Stimulated activated CD8-positive, alpha-beta memory T cell treated with anti-CD3 and anti-CD28 coated beads, Interleukin-15, amount 100 ng/mL, for 4 hours (primary cell): ENCODE measurements at regions not wholly inside any gene's neighbourhood (a gene's known extent, or its start where the extent isn't known, plus 50 kb on each side); places are given as distances from the start of the nearest gene placed in this dataset.
"Not testable (repeated sequence)": the region's sequence is repeated elsewhere in the genome, so short reads cannot be mapped to it uniquely, and the experiment has no call there.

Source experiments
- DNase-seq, 2 donors: peaks; one replicate each; pipeline ENCODE4 v3.0.0-alpha.2; 2020; ENCODE audit warnings: low read depth in 2 of 2

GRCh38 chr3:106303766-106304165, 435.0 kb upstream of the CBLB start:
- DNase-seq = no peak

GRCh38 chr3:106305127-106305526, 436.3 kb upstream of the CBLB start:
- no peak for DNase-seq

GRCh38 chr3:106305882-106306435, 437.1 kb upstream of the CBLB start:
- no peak for DNase-seq

- no peak for DNase-seq
These were observed 440.5 kb upstream of the CBLB start for GRCh38 chr3:106309274-106309673.

GRCh38 chr3:106309798-106310197, 441.0 kb upstream of the CBLB start:
- DNase-seq = not testable (repeated sequence)

- DNase-seq = no peak
These were observed 448.6 kb upstream of the CBLB start for GRCh38 chr3:106317141-106318055.

- DNase-seq = not testable (repeated sequence)
These were observed 452.6 kb upstream of the CBLB start for GRCh38 chr3:106321438-106321837.

GRCh38 chr3:106323586-106323985, 454.8 kb upstream of the CBLB start:
- DNase-seq = no peak

GRCh38 chr3:106326941-106327695, 458.3 kb upstream of the CBLB start:
- no peak for DNase-seq

GRCh38 chr3:106327696-106328025, 458.8 kb upstream of the CBLB start:
- no peak for DNase-seq

GRCh38 chr3:106328224-106328623, 459.4 kb upstream of the CBLB start:
- no peak for DNase-seq

- DNase-seq = no peak
These were observed 460.7 kb upstream of the CBLB start for GRCh38 chr3:106329521-106329920.

GRCh38 chr3:106331636-106332035, 462.8 kb upstream of the CBLB start:
- DNase-seq = no peak

GRCh38 chr3:106332129-106332528, 463.3 kb upstream of the CBLB start:
- DNase-seq = no peak

- DNase-seq = peak in 1 of 2 donors; percentile 7
These were observed 464.1 kb upstream of the CBLB start for GRCh38 chr3:106332884-106333283.

GRCh38 chr3:106333911-106334618, 465.3 kb upstream of the CBLB start:
- DNase-seq = peak; percentile 20 to 64

- DNase-seq = no peak
These were observed 467.8 kb upstream of the CBLB start for GRCh38 chr3:106336619-106337018.

- no peak for DNase-seq
These were observed 468.3 kb upstream of the CBLB start for GRCh38 chr3:106337116-106337515.

GRCh38 chr3:106338582-106339214, 469.9 kb upstream of the CBLB start:
- DNase-seq = no peak

- DNase-seq = no peak
These were observed 470.7 kb upstream of the CBLB start for GRCh38 chr3:106339551-106339950.

- DNase-seq = no peak
These were observed 472.3 kb upstream of the CBLB start for GRCh38 chr3:106341087-106341486.
